Fibroblast of villous mesenchyme (primary cell): ENCODE measurements at regions not wholly inside any gene's neighbourhood (a gene's known extent, or its start where the extent isn't known, plus 50 kb on each side); places are given as distances from the start of the nearest gene placed in this dataset.

Source experiments
- DNase-seq: peaks from one replicate; pipeline ENCODE4 v3.0.0-alpha.2; 2010; ENCODE audit warnings: low read depth
- H3K4me3 ChIP-seq: 2 replicates; pipeline ENCODE4 v1.5.1; 2011; ENCODE audit warnings: low read depth, mild to moderate bottlenecking, low read length
- TF ChIP-seq, protein P1 (sequence below): IDR thresholded peaks from 2 replicates; pipeline ENCODE4 v1.5.1; 2012; ENCODE audit warnings: low read depth, mild to moderate bottlenecking, low read length; ENCODE audit not compliant: insufficient read depth

DNA sequence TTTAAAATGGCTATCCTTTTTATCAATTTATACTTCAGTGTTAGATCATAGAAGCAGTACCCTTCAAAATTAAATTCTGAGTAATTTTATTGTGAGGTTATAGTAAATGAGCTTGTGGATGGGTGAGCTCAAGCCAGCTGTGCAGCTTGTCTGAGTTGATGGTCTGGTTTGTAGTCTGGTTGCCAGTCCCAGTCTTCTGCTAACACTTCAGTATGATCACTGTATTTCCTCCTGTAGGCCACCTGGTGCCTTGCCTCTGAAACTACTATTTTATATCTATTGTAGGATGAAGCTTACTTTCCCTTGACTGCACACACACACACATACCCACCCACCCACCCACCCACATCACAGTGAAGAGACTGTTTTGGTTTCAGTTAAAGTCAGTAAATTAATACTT is 496.4 kb downstream of the PCNX1 start:
- H3K4me3 ChIP-seq, result no peak overlapping the region
- TF ChIP-seq, protein P1, sequence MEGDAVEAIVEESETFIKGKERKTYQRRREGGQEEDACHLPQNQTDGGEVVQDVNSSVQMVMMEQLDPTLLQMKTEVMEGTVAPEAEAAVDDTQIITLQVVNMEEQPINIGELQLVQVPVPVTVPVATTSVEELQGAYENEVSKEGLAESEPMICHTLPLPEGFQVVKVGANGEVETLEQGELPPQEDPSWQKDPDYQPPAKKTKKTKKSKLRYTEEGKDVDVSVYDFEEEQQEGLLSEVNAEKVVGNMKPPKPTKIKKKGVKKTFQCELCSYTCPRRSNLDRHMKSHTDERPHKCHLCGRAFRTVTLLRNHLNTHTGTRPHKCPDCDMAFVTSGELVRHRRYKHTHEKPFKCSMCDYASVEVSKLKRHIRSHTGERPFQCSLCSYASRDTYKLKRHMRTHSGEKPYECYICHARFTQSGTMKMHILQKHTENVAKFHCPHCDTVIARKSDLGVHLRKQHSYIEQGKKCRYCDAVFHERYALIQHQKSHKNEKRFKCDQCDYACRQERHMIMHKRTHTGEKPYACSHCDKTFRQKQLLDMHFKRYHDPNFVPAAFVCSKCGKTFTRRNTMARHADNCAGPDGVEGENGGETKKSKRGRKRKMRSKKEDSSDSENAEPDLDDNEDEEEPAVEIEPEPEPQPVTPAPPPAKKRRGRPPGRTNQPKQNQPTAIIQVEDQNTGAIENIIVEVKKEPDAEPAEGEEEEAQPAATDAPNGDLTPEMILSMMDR, result no peak
- peak; percentile 36 for DNase-seq

DNA sequence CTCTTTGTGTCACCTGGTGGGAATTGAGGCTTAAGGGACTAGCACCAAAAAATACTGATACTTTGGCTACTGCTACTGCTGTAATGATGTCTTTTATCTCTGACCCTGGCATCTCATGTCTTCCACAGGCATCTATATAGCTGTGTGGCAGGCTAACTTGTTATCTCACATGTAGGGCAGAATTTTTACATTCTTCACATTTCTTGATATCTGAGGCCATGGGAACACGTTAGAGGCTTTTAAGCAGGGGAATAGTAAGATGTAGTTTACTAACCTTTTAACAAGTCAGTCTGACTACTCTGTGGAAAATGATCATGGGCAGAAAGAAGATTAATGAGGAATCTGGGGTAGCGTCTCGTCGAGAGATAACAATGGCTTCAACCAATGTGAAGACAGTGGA is 498.4 kb downstream of the PCNX1 start:
- H3K4me3 ChIP-seq, result no peak overlapping the region
- TF ChIP-seq, protein P1, result no peak

DNA sequence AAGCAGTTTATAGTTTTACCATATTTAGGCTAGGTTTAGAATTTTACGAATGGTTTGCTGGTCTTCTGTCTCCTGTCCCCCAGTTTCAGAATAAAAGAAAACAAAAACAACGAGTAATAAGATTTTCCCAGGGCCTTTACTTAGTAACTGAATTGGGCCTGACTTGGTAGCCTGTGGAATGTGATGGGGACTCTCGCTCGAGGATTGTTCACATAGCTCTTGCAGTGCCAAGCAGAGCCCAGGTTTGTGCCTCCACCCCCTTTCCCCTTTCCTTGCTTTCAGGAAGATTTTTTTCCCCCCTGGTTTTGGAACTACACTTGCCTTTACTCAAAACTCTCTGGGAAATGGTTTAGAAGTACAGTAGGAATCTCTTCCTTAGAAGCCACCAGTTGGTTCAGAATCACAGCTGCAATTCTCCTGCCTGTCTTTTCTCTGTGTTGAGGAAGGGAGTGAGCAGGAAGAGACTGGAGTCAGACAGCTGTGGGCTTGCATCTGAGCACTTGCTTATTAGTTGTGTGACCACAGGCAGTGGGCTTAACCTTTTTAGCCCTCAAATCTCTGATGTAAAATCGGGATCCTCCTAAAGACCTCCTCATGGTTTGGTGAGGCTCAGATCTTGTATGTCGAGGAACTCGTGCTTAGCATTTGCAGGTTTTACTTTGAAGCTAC is 501.2 kb downstream of the PCNX1 start:
- H3K4me3 ChIP-seq, result no peak overlapping the region
- TF ChIP-seq, protein P1, result no peak
- DNase-seq, result peak; percentile 67

More for the DNA sequence above, 498.4 kb downstream of the PCNX1 start:
- DNase-seq, result no peak

DNA sequence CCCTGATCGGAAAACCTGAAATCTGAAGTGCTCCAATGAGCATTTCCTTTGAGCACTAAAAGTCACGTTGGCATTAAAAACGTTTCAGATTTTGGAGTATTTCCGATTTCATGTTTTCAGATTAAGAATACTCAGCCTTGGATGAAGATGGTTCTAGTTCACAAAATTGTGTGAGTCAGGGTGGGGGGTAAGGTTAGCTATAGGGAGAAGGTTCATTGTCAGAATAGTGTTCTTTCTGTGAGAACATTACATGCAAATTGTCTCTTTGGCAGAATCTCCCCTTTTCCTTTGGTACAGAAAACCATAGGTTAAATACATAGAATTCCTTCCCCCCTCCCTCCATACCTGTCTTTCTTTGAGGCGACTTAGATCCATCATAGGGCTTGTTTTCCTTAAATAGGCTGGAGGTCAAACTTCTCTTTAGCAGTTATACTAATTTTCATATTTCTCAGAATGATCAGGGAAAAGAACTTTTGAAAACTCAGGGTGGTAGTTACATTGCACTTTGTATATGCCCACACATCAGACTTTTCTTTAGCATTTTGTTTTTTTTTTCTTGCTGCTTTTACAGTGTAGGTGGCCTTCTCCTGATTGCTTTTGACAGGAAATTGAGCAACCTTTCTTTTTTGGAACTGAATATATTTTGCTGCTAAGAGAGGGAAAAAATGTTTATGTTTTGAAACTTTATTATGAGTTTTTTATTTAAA is 503.5 kb downstream of the PCNX1 start:
- TF ChIP-seq, protein P1, result no peak
- peak; percentile 35 for DNase-seq
- H3K4me3 ChIP-seq, result no peak overlapping the region

DNA sequence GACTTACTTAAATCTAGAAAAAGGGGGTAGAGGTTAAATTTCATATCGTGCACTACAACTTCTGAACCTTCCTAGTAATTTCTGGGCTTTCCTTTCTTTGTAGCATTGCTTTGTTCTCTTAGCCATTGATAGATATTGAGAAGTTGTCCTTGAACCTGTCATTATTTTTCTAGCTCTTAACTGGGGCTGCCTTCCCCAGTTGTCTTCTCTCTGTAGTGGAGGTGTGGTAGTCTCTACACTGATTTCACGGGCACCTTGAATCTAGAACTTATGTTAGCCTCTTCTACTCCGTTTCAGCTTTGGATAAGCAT is 504.0 kb downstream of the PCNX1 start:
- TF ChIP-seq, protein P1, result no peak
- DNase-seq, result no peak
- H3K4me3 ChIP-seq, result no peak overlapping the region

DNA sequence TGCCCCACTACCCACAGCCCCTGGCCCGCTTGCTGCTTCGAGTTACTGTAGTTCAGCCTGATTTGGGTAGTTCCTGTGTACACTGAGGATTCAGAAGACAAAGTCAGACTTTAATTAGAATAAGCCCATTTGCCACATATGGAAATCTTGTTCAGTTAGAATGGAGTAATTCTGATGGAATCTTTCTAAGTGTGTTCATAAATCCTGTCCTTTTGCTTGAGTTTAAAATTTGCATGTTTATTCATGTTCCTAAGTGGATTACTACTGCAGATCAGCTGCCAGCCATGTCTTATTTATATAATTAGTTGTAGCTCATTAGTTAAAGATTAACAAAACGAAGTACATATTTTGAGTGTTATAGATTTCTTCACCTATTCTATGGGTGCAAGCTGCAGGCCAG is 504.5 kb downstream of the PCNX1 start:
- TF ChIP-seq, protein P1, result no peak
- no peak for DNase-seq
- no peak overlapping the region for H3K4me3 ChIP-seq
